Mesothelial cell of epicardium (in vitro differentiated cells): ENCODE measurements at regions not wholly inside any gene's neighbourhood (a gene's known extent, or its start where the extent isn't known, plus 50 kb on each side); places are given as distances from the start of the nearest gene placed in this dataset.

Experiments used
- DNase-seq, 2 experiments: peaks; one replicate each; pipeline ENCODE4 v3.0.0; 2021; ENCODE audit warnings: low spot score in 2 of 2; ENCODE audit not compliant: unreplicated experiment in 2 of 2
- H3K27ac Mint-ChIP-seq: 2 replicates; pipeline ENCODE4 v1.8.0; 2021; ENCODE audit warnings: mixed read lengths
- H3K27me3 Mint-ChIP-seq: 2 replicates; pipeline ENCODE4 v1.8.0; 2021; ENCODE audit warnings: low read depth, mixed read lengths
- H3K36me3 Mint-ChIP-seq: 2 replicates; pipeline ENCODE4 v1.8.0; 2021; ENCODE audit warnings: mixed read lengths
- H3K4me1 Mint-ChIP-seq: 2 replicates; pipeline ENCODE4 v1.8.0; 2021; ENCODE audit warnings: mixed read lengths
- H3K4me3 Mint-ChIP-seq: 2 replicates; pipeline ENCODE4 v1.8.0; 2021; ENCODE audit warnings: mild to moderate bottlenecking, moderate library complexity, mixed read lengths
- H3K9me3 Mint-ChIP-seq: 2 replicates; pipeline ENCODE4 v1.8.0; 2021; ENCODE audit warnings: mixed read lengths
- CTCF ChIP-seq: fragments of 200-600 bp; sonication (generic); IDR thresholded peaks from one replicate; pipeline ENCODE4 v1.5.0; 2021; ENCODE audit warnings: antibody characterized with exemption; ENCODE audit not compliant: unreplicated experiment

DNA sequence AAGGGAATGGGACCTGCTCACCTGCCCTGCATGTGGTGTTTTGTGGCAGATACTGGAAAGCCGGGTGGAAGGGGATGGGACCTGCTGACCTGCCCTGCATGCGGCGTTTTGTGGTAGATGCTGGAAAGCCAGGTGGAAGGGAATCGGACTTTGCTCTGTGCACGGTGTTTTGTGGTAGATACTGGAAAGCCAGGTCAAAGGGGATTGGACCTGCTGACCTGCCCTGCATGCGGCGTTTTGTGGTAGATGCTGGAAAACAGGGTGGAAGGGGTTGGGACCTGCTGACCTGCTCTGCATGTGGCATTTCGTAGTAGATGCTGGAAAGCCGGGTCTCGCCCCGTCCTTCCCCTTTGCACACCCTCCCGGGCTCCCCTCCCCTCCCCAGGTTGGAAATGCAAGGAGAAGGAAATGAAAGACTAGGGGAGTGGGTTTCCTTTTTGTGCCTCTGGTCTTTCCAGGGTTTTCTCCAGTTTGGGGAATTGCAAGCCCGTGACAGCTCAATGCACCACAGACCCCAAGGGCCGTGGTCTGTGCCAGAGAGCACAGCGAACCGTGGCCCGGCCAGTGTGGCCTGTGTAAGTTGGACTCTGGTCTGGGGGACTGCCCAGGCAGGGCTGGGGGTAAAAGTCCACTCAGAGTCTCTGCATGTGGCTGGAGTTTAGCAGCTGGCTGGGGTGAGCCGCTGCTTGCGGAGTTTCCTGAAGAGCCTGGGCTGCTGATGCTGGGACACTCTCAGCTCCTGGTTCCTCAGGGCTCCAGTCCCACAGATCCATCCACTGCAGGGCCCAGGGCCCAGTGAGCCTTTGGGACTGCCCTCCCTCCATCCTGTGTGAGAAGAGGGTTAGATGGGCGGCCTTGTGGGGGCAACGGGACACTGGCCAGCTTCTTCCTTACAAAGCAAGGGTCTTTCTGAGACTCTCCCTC, 105.5 kb downstream of the CRYAA start:
- Mint-ChIP-seq H3K9me3 (no peaks in the 10 kb centered on the region), H3K36me3 (no peaks in the 10 kb centered on the region), H3K4me1 (peaks cover 10% of the 10 kb centered on the region), H3K27ac (no peak overlapping the region), H3K27me3 (peaks cover 2% of the 10 kb centered on the region), H3K4me3 (no peak overlapping the region)
- no peak for DNase-seq
- no peak for TF ChIP-seq CTCF

DNA sequence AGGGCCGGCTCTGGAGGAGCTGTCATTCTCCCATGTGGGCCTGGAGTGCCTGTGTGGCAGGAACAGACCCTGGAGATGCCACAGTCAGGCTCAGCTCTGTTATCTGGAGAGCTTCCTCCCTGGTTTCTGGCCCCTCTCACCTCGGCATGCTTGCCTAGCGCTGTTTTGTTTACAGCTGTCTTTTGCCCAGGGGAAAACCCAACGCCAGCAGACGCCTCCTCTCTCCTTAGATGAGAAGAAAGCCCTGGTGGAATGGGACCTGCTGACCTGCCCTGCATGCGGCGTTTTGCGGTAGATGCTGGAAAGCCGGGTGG, 104.9 kb downstream of the CRYAA start:
- H3K9me3 Mint-ChIP-seq, result no peaks in the 10 kb centered on the region

DNA sequence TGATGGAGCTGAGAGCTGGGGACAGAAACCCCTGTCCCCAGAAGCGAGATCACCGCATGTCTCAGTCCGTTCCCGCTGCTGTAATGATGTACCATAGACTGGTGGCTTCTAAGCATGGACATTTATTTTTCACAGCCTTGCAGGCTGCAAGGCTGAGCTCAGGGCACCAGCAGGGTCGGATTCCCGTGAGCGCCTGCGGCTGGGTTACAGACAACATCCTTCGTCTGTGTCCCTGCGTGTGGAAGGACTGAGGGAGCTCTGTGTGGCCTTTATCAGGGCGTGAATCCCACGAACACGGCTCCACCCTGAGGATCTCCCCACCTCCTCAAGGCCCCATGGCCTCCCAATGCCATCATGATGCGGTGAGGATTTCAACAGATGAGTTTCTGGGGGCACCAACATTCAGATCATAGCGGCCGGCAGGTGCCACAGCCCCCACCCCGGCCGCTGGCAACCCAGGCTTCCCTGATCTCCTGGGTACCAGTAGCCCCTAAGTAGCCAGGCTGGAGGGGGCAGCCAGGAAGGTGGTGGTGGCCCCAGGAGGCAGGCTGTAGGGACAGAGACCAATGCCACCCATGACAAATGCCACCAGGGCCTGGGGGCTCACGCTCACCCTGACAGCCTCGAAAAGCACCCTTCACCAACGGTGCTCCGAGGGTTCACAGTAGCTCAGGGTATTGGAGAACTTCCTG, 104.4 kb downstream of the CRYAA start:
- peaks cover 9% of the 10 kb centered on the region for H3K4me1 Mint-ChIP-seq
- no peaks in the 10 kb centered on the region for H3K36me3 Mint-ChIP-seq
- no peak for TF ChIP-seq CTCF
- no peak for DNase-seq
- no peak overlapping the region for H3K4me3 Mint-ChIP-seq
- H3K27me3 Mint-ChIP-seq, result peaks cover 2% of the 10 kb centered on the region
- no peak overlapping the region for H3K27ac Mint-ChIP-seq
- no peaks in the 10 kb centered on the region for H3K9me3 Mint-ChIP-seq

More for the DNA sequence above, 104.9 kb downstream of the CRYAA start:
- H3K27ac Mint-ChIP-seq, result no peak overlapping the region
- TF ChIP-seq CTCF, result no peak
- peaks cover 10% of the 10 kb centered on the region for H3K4me1 Mint-ChIP-seq
- no peak for DNase-seq
- no peak overlapping the region for H3K4me3 Mint-ChIP-seq
- peaks cover 2% of the 10 kb centered on the region for H3K27me3 Mint-ChIP-seq
- H3K36me3 Mint-ChIP-seq, result no peaks in the 10 kb centered on the region

GRCh38 chr21:43272591-43272990, 103.8 kb downstream of the CRYAA start:
- Mint-ChIP-seq H3K4me3 (no peak overlapping the region), H3K9me3 (no peaks in the 10 kb centered on the region), H3K27ac (no peak overlapping the region), H3K4me1 (peaks cover 4% of the 10 kb centered on the region), H3K27me3 (peaks cover 2% of the 10 kb centered on the region), H3K36me3 (no peaks in the 10 kb centered on the region)
- TF ChIP-seq CTCF, result no peak
- DNase-seq, result no peak

DNA sequence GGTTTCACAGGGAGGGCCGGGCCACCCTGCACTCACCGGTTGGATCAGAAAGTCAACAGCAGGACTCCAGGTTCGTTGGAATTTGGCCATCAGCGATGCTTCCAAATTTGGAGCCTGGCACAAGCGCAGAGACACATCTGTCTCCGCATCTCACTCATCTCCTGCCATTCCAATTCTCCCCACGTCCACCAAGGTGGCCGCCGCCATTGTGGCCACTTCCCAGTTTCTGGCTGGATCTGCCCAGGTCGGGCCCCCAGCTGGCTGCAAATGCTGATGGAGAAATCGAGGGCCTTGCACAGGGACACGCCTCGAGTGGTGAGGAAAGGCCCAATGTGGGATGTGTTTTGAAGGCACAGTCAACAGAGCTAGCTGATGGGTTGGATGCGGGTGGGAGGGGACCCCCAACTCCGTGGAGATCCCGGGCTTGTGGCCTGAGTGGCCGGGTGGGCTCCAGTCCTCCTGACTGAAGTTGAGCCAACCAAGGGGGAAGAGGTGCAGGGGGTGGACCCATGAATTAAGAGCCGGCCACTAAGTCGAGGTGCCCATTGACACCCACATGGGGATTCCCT, 102.7 kb downstream of the CRYAA start:
- H3K4me3 Mint-ChIP-seq, result no peak overlapping the region
- no peak overlapping the region for H3K27ac Mint-ChIP-seq
- no peak for TF ChIP-seq CTCF
- H3K36me3 Mint-ChIP-seq, result no peaks in the 10 kb centered on the region
- peaks cover 4% of the 10 kb centered on the region for H3K4me1 Mint-ChIP-seq
- DNase-seq, result no peak
- H3K9me3 Mint-ChIP-seq, result no peaks in the 10 kb centered on the region
- H3K27me3 Mint-ChIP-seq, result peaks cover 2% of the 10 kb centered on the region
